Astrocyte (in vitro differentiated cells and primary cell): ENCODE measurements at regions not wholly inside any gene's neighbourhood (a gene's known extent, or its start where the extent isn't known, plus 50 kb on each side); places are given as distances from the start of the nearest gene placed in this dataset.

Experiments used
- DNase-seq: peaks from one replicate; pipeline ENCODE4 v3.0.0-alpha.2; 2010; ENCODE audit warnings: low read depth
- FAIRE-seq: peaks from 2 replicates; lab custom pipeline; 2011; peaks lifted over from hg19 to GRCh38; lab: Jason Lieb, UNC
- H2AFZ ChIP-seq: 2 replicates; pipeline ENCODE4 v1.6.0; 2012; ENCODE audit warnings: low read depth, low read length, inconsistent platforms
- H3K27ac ChIP-seq: 2 replicates; pipeline ENCODE4 v1.5.1; 2011; ENCODE audit warnings: low read depth, low read length, inconsistent platforms
- H3K27me3 ChIP-seq: 2 replicates; pipeline ENCODE4 v1.6.0; 2011; ENCODE audit warnings: low read length, inconsistent platforms; ENCODE audit not compliant: insufficient read depth
- H3K36me3 ChIP-seq: 2 replicates; pipeline ENCODE4 v1.5.1; 2011; ENCODE audit warnings: low read length, inconsistent platforms; ENCODE audit not compliant: insufficient read depth
- H3K4me1 ChIP-seq: 2 replicates; pipeline ENCODE4 v1.5.1; 2011; ENCODE audit warnings: low read length, inconsistent platforms; ENCODE audit not compliant: insufficient read depth
- H3K4me2 ChIP-seq: 2 replicates; pipeline ENCODE4 v1.6.0; 2012; ENCODE audit warnings: low read length, inconsistent platforms
- H3K4me3 ChIP-seq: 2 replicates; pipeline ENCODE4 v1.5.1; 2011; ENCODE audit warnings: low read depth, mild to moderate bottlenecking, low read length, inconsistent platforms; ENCODE audit not compliant: insufficient read depth
- H3K79me2 ChIP-seq: 2 replicates; pipeline ENCODE4 v1.6.0; 2012; ENCODE audit warnings: mild to moderate bottlenecking, low read length, inconsistent platforms; ENCODE audit not compliant: insufficient read depth
- H3K9ac ChIP-seq: 2 replicates; pipeline ENCODE4 v1.6.0; 2012; ENCODE audit warnings: mild to moderate bottlenecking, low read length, inconsistent platforms
- H3K9me3 ChIP-seq: 2 replicates; pipeline ENCODE4 v1.5.1; 2012; ENCODE audit warnings: low read depth, mild to moderate bottlenecking, low read length, inconsistent platforms; ENCODE audit not compliant: insufficient read depth
- H4K20me1 ChIP-seq: 2 replicates; pipeline ENCODE4 v1.6.0; 2012; ENCODE audit warnings: low read length, inconsistent platforms; ENCODE audit not compliant: insufficient read depth
- H3K27ac Mint-ChIP-seq: one replicate; pipeline ENCODE4 v1.8.0; 2021; ENCODE audit warnings: mild to moderate bottlenecking, mixed read lengths; ENCODE audit not compliant: unreplicated experiment
- H3K27me3 Mint-ChIP-seq: one replicate; pipeline ENCODE4 v1.8.0; 2021; ENCODE audit warnings: low read depth, mixed read lengths; ENCODE audit not compliant: unreplicated experiment
- H3K36me3 Mint-ChIP-seq: one replicate; pipeline ENCODE4 v1.8.0; 2021; ENCODE audit warnings: low read depth, mixed read lengths; ENCODE audit not compliant: unreplicated experiment
- H3K4me1 Mint-ChIP-seq: one replicate; pipeline ENCODE4 v1.8.0; 2021; ENCODE audit warnings: low read depth, mixed read lengths; ENCODE audit not compliant: unreplicated experiment
- H3K4me3 Mint-ChIP-seq: one replicate; pipeline ENCODE4 v1.8.0; 2021; ENCODE audit warnings: mild to moderate bottlenecking, moderate library complexity, mixed read lengths; ENCODE audit not compliant: unreplicated experiment
- H3K9me3 Mint-ChIP-seq: one replicate; pipeline ENCODE4 v1.8.0; 2021; ENCODE audit warnings: mild to moderate bottlenecking, mixed read lengths; ENCODE audit not compliant: unreplicated experiment
- EZH2 ChIP-seq: IDR thresholded peaks from 2 replicates; pipeline ENCODE4 v1.6.1; 2012; ENCODE audit warnings: mild to moderate bottlenecking, low read length, inconsistent platforms; ENCODE audit not compliant: insufficient read depth
- TF ChIP-seq, protein P1 (sequence below): IDR thresholded peaks from 2 replicates; pipeline ENCODE4 v1.5.1; 2011; ENCODE audit warnings: low read depth, mild to moderate bottlenecking, inconsistent platforms, low read length, moderate library complexity; ENCODE audit not compliant: insufficient read depth

GRCh38 chr5:135711911-135712310 is 122.6 kb upstream of the SLC25A48 start:
- H2AFZ ChIP-seq: no peak overlapping the region
- H3K4me3 ChIP-seq: no peak overlapping the region
- no peaks in the 10 kb centered on the region for H3K36me3 ChIP-seq
- H3K9ac ChIP-seq: no peak overlapping the region
- H3K27ac ChIP-seq: no peak overlapping the region
- no peaks in the 10 kb centered on the region for H3K79me2 ChIP-seq
- no peak for FAIRE-seq
- H3K27me3 Mint-ChIP-seq: peaks cover 21% of the 10 kb centered on the region
- no peaks in the 10 kb centered on the region for H3K36me3 Mint-ChIP-seq
- H3K4me3 Mint-ChIP-seq: no peak overlapping the region
- H3K4me2 ChIP-seq: no peak overlapping the region
- H3K27ac Mint-ChIP-seq: no peak overlapping the region
- no peaks in the 10 kb centered on the region for H3K9me3 Mint-ChIP-seq
- DNase-seq: no peak
- peaks cover 6% of the 10 kb centered on the region for H3K4me1 ChIP-seq
- H3K4me1 Mint-ChIP-seq: peaks cover 40% of the 10 kb centered on the region
- H3K27me3 ChIP-seq: peaks cover 16% of the 10 kb centered on the region
- no peaks in the 10 kb centered on the region for H4K20me1 ChIP-seq
- H3K9me3 ChIP-seq: no peaks in the 10 kb centered on the region
- no peak for TF ChIP-seq EZH2
- TF ChIP-seq, protein P1, sequence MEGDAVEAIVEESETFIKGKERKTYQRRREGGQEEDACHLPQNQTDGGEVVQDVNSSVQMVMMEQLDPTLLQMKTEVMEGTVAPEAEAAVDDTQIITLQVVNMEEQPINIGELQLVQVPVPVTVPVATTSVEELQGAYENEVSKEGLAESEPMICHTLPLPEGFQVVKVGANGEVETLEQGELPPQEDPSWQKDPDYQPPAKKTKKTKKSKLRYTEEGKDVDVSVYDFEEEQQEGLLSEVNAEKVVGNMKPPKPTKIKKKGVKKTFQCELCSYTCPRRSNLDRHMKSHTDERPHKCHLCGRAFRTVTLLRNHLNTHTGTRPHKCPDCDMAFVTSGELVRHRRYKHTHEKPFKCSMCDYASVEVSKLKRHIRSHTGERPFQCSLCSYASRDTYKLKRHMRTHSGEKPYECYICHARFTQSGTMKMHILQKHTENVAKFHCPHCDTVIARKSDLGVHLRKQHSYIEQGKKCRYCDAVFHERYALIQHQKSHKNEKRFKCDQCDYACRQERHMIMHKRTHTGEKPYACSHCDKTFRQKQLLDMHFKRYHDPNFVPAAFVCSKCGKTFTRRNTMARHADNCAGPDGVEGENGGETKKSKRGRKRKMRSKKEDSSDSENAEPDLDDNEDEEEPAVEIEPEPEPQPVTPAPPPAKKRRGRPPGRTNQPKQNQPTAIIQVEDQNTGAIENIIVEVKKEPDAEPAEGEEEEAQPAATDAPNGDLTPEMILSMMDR: no peak

DNA sequence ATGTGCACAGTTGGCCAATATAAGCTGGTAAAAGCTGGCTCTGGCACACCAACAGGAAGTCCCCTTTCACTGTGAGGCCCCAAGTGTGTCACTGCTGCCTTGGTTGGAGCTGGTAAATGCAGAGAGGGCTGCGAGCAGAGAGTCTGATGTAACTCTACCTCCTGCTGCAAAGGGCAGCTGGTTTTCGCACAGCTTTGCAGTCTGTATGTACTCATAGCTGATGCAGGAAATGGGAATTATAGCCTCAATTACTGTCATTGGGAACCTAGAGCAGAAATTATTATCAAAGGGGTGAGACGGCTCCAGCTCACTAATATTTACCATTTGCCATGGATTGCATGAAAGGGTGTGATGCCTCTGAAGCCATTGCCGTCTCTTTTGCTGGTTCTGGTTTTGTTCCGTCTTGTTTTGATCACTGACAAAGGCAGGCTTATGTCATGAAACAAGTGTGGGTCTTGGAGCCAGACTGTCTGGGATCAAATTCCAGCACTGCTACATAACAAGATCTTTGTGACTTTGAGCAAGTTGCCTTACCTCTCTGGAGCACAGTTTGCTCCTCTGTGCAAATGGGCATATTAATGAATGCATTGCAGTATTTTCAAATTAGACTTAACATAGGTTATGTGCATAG is 124.3 kb upstream of the SLC25A48 start:
- no peaks in the 10 kb centered on the region for H3K4me1 ChIP-seq
- H3K27ac ChIP-seq: no peak overlapping the region
- H3K4me3 Mint-ChIP-seq: no peak overlapping the region
- DNase-seq: no peak
- no peak overlapping the region for H3K27ac Mint-ChIP-seq
- no peak overlapping the region for H3K4me3 ChIP-seq
- no peak overlapping the region for H3K4me2 ChIP-seq
- TF ChIP-seq, protein P1: no peak
- TF ChIP-seq EZH2: no peak
- no peaks in the 10 kb centered on the region for H3K36me3 ChIP-seq
- no peaks in the 10 kb centered on the region for H3K9me3 Mint-ChIP-seq
- peaks cover 26% of the 10 kb centered on the region for H3K27me3 Mint-ChIP-seq
- no peak overlapping the region for H3K9ac ChIP-seq
- no peak for FAIRE-seq
- no peaks in the 10 kb centered on the region for H3K79me2 ChIP-seq
- H3K9me3 ChIP-seq: no peaks in the 10 kb centered on the region
- no peak overlapping the region for H2AFZ ChIP-seq
- no peaks in the 10 kb centered on the region for H3K36me3 Mint-ChIP-seq
- peaks cover 16% of the 10 kb centered on the region for H3K27me3 ChIP-seq
- H3K4me1 Mint-ChIP-seq: peaks cover 30% of the 10 kb centered on the region
- no peaks in the 10 kb centered on the region for H4K20me1 ChIP-seq

GRCh38 chr5:135709208-135709575 is 125.3 kb upstream of the SLC25A48 start:
- DNase-seq: no peak
- no peaks in the 10 kb centered on the region for H3K9me3 Mint-ChIP-seq
- FAIRE-seq: no peak

More at GRCh38 chr5:135709208-135709575, 125.3 kb upstream of the SLC25A48 start:
- H3K79me2 ChIP-seq: no peaks in the 10 kb centered on the region
- peaks cover 4% of the 10 kb centered on the region for H3K4me1 ChIP-seq
- H3K4me2 ChIP-seq: no peak overlapping the region
- H3K4me3 ChIP-seq: no peak overlapping the region
- TF ChIP-seq EZH2: no peak
- TF ChIP-seq, protein P1: no peak
- H3K27ac ChIP-seq: no peak overlapping the region
- no peaks in the 10 kb centered on the region for H3K36me3 ChIP-seq
- Mint-ChIP-seq H3K4me1 (peaks cover 21% of the 10 kb centered on the region), H3K27me3 (peaks cover 26% of the 10 kb centered on the region), H3K4me3 (no peak overlapping the region), H3K27ac (no peak overlapping the region), H3K36me3 (no peaks in the 10 kb centered on the region)
- H3K27me3 ChIP-seq: peaks cover 14% of the 10 kb centered on the region
- no peaks in the 10 kb centered on the region for H4K20me1 ChIP-seq
- no peak overlapping the region for H3K9ac ChIP-seq
- no peak overlapping the region for H2AFZ ChIP-seq
- no peaks in the 10 kb centered on the region for H3K9me3 ChIP-seq
